DMS79 treated with DMSO at 0.1 percent for 48 hours (cell line): ENCODE measurements at regions not wholly inside any gene's neighbourhood (a gene's known extent, or its start where the extent isn't known, plus 50 kb on each side); places are given as distances from the start of the nearest gene placed in this dataset.

Source experiments
- DNase-seq: peaks from one replicate; lab custom pipeline; 2025; lab: John Stamatoyannopoulos, UW

DNA sequence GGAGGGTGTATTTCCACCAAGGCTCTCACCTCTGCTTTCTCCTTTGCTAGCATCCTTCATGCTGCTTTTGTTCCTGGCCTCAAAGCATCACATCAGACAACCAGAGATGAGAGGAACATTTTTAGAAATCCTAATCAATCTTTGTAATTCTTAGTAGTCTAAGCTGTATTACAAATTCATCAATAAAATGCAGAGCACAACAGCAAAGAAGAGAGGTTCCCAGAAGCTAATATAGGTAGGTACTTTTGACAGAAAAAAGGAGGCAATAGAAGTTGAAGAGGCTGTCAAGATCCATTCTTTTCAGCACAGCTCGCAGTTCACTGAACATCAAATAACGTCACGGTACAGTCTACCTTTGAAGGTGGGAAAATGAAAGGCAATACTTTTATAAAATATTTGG is 265.2 kb upstream of the SYT1 start:
- peak; percentile 6 for DNase-seq

DNA sequence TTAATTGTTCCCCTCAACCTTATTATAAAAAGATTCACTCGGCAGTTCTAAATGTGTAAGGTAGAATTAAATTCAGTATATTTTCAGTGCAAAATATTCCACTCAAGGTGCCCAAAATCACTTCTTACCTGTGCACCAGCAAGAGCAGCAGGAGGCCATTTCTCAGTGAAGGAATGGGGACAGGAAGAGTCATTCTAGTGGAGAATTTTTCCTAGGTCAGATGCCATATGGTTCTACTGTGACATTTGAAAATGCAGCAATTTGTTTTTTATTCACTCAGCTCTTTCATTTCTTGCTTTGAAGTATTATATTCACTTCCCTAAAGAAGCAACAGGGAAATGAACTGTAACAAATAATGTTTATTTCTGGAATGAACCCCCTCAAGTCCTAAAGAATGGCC is 264.0 kb upstream of the SYT1 start:
- DNase-seq, result no peak

DNA sequence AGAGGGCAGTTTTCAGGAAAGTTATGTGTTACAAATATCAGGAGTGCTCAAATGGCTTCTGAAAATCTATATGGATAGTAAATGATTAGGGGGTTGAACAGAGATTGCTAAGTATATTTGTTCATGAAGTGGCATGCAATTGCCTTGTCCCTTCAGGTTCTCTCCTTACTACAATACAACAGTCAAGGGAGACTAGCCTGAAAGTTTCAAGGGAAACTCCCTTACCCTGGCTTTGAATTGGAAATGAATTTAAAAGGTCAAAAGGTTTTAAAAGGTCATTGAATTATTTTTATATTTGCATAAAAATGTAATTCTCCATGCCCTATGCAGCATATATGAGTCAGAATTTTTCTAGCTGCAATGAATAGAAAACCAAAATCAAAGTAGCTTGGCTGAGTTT is 253.1 kb upstream of the SYT1 start:
- no peak for DNase-seq

DNA sequence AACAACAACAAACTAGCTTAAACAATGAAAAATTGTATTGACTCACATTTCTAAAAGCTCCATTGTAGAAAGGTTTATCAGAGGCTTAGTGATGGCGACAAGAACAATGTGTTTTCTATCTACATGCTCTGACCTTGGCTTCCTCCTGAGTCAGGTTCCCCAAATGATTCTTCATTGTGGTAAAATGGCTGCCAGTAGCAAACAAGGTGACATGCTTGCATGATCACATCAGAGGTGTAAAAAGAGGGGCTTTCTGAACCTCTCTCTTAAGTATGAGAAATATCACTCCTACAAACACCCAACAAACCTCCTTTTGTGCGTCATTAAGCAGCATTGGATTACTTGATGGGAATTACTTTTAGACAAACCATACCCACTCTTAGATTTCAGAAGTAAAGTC is 252.4 kb upstream of the SYT1 start:
- DNase-seq, result no peak

DNA sequence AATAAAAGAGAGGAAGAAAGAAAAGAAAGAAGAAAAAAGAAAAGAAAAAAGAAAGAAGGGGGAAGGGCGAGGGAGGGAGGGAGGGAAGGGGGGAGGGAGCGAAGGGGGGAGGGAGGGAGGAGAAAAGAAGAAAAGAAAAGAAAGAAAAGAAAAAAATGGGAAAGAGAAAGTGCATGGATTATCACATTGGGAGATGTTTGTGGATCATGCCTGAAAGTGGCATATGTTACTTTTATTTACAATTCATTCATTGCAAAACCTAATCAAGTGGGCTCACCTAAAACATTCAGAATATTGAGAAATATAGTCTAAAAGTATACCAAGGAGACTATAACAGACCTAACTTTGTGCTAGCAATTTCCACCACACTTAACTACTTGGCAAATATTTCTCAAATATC is 246.9 kb upstream of the SYT1 start:
- DNase-seq, result no peak

DNA sequence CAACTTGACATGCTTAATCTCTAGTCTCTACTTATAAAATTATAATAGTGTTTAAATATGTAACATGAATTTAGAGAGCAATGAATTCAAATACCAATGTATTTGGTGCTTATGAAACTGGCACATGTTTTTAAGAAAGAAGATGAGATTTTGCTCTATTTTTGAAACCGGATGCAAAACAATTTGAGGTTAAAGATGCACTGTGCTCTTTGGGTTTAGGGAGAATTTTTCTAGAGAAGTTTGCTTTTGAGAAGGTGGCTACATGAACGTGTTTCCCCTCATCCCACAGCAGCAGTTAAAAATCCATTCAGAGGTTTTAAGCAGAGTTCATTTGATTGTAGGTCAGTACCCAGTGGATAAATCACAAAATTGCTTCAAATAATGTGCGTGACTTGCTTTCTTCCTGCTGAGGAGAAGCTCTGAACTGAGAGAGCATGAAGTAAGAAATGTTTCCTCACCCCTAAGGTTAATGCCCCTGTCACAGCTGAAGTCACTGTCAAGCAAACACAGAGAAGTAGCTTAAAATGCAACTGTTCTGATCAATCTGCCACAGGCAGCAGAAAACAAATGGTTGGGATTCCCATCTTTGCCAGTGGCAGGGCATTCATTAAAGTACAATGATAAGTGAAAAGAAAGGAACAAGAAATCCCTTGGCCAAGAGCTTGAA is 241.9 kb upstream of the SYT1 start:
- DNase-seq, result no peak

DNA sequence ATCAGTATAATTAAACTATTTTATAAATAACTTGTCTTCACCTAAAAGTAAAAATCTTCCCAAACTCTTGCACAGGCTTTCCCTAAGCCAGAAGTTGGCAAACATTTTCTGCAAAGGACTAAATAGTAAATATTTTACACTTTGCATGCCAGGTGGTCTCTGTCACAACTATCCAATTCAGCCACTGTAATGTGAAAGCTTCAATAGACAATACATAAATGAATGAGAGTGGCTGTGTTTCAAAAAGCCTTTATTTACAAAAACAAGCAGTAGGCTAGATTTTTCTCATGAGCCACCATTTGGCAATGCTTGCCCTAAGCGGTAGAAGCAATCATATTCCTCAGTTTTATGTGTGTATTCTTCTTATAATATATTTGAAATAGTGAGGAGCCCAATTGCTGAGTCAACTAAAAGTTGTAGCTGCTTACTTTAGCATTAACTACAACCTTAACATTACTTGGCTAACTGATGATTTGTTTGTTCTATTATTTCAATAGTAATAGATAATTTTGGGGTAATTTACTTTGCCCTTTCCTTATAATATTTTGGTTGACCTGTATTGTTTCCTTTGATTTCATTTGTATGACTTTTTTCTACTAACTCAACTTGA is 236.0 kb upstream of the SYT1 start:
- no peak for DNase-seq

DNA sequence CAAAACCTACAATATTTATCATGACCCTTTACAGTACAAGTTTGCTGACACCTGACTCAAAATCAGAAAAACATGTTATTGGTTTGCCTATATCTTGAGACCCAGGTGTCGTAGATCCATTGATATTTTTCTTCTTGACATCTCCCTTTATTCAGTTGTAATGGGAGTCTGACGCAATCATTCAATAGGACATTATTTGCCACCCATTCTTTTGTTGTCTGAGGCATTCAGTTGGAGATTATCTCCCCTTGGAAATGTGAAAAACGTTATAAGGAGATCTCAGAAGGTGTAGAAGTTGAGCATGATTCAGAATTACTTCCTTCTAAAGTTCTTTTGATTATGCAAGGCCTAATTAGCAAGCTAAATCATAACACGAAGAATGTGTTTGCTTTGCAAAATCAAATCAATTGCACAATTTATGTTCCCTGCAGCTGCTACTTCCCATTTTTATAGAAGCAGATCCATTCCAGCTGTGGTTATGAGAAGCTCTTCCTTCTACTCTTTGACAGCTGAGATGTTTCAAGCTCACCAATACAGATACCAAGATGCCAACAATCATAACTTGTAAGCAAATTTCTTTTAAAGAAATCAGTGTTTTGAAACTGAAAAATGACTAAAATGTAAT is 228.2 kb upstream of the SYT1 start:
- no peak for DNase-seq

DNA sequence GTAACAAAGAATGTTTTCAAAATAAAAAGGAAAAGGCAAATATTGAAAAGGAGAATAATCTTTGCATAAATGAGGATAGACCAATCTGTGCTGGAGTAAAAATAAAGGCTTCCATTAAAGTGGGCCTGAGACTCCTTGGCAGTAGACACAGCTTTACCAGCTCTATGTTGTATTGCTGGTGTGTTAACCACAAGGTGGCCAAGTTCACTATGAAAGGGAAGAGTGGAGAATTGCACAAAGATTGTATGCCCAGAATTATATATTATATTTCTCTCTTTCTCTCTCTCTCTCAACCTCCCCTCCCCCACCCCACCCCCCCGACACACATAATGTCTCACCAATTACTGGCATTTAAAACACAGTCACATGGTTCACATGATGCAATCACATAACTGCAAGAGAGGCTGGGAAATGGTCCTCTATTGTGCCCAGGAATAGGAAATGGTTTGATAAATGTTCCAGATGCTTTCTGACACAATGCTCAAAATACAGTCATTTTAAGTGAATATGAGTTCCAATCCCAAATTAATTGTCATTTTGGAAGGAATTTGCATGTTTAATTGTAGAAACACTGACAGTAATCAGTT is 222.6 kb upstream of the SYT1 start:
- DNase-seq, result no peak

DNA sequence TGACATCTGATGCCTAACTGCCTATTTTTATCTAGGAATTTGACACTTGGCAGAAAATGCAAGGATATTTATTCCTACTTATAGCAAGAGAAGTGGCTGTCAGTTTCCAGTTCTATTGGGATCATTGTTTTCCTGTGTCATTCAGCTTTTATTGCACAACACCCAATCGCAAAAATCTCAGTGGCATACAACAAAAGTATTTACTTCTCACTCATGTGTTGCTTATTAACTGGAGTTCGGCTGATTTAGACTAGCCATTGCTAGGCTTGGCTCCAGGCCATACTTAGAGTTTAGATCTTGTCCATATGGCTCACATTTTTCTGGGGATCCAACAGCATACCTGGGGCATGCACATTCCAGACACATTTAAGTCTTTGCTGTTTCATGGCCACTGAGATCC is 218.6 kb upstream of the SYT1 start:
- no peak for DNase-seq

DNA sequence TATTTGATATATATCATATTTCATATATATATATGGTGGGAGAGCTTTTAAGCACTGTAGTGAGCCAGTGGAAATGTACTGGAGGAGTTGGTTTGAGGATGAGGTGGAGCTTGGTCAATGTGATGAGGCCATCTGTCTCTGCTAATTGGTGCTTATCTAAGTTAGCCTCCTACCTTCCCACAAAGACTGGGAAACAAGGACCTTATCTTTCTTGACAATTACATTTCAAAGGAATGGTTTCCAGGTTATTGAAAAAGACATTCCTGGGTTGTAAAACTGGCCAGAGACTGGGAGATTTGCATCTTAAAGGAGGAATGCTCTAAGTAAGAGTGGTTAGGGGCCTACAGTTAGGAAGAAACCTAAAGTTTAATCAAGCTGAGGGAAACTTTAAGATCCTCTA is 212.8 kb upstream of the SYT1 start:
- DNase-seq, result no peak

DNA sequence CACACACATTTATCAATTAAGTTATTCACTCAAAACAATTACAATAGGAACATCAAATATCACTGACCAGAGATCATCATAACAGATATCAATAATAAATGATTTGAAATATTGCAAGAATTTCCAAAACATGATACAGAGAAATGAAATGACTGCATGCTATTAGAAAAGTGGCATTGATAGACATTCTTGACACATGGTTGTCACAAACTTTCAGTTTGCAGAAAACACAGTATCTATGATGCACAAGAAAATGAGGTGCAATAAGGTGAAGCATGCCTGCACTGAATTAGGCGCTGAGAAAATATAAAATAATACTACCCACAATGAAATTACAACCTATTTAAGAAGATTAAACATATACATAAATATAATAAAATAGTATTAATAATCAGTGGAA is 198.0 kb upstream of the SYT1 start:
- no peak for DNase-seq

DNA sequence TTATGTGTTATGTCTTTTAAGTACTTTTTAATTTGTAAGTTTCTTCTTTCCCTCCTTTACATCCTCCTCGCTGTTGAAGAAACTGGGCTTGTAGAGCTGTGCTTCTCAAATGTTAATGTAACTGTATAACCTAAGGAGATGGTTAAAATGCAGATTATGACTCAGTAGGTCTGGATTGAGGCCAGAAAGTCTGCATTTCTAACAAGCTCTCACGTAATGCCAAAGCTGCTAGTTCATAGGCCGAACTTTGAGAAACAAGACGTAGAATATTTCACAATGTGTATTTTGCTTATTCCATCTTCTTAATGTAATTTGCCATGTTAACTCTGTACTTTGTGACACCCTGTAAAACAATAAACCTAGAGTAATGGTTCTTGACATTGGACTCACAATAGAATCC is 193.3 kb upstream of the SYT1 start:
- DNase-seq, result no peak

DNA sequence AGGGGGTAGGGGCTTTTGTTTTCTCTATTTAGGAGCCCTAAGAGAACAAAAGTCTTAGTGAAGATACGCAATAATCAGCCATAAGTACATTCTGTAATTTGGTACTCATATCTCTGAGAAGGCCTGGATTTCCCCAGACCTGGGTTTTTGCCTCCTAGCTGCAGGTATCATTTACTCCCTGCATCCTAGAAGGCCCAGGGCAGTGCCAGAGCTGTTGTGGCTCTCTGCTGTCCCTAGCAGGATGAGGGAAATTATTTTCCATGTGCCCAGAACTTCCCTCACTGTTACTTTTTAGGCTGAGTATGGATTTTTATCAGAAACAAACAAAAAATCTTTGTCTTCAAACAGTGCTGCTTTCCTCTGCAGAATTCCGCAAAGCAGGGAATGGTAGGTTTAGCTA is 192.5 kb upstream of the SYT1 start:
- DNase-seq, result no peak

DNA sequence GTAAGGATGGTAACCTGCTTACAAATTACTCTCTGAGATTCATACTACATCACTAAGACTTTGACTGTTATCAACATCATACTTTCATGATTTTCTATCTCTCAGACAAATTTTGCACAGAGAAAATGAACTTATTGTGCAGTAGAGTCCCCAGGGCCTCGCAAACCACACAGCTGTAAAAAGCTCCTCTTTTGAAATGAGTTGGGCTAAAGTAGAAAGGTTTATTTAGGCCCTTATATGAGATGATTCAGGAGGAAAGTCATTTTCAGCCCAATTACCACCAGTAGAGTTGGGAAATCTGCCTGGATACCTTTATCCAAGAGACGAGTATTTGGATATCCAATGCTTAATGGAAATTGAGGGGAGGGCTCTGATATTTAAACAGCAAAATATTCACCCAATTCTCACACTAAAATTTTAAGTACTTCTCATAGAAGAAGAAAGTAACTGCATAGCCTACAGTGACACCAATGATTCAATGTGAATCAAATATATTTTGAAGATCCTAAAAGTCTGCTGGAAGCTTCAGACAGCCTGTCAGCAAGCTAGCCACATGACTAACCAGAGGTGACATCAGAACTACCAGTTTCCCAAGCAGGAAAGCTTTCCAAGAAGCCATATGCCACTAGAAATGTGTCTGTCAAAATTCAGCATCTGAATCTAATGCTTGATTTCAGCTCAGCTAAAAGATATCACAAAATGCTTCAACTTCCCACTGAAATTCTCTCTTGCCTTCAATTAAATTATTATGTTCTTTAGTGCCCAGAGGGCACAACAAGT is 190.1 kb upstream of the SYT1 start:
- DNase-seq, result no peak

DNA sequence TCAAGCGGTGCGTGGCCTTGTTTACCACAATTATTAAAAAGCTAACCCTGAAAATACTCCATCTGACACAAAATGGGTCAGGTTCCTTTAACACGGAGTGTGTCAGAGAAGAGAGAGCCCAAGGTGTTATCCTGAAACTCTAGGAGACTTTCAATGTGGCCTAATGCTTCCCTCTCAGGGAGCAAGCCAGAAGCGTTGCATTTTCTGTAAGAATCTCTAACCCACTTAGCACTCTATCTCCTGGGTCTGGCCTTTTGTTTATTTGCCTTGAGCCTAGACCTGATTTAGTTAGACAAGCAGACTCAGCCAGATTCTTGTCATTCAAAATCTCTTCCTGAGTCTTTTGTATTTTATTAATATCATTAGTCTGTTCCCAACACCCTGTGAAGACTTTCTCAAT is 184.0 kb upstream of the SYT1 start:
- no peak for DNase-seq

DNA sequence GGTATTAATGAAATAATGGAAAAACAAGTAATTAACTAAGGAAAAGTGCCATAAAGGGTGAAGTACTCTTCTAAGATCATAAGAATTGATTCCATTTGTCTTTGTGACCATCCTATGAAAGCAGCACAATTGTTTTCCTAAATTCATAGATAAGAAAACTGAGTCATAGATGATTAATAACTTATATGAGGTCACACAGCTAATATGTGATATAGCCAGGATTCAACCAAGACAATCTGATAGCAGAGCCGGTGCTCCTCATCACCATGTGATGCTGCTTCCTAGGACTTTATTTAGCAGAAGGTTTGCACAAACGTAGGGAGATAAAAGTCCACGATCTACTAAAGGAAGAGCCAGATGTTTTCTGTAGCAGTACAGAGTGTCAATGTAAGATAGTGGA is 181.5 kb upstream of the SYT1 start:
- DNase-seq, result no peak

DNA sequence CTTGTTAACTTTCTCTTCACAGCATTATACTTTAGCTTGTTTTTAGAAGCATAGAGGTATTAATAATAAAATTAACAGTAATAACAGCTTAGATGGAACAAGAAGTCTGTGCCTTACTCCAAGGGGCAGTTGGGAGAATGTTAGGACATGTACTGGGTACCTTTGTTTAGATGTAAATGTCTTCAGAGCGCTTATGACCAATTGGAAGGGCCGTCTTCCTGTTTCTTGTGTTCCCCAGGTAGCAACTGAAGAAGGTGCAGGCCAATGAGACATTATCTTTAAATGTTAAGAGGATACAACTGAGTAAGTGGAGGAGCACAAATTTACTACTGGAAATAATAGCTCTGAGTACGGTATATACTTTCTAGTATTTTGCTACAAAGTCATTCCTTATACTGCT is 180.9 kb upstream of the SYT1 start:
- no peak for DNase-seq

DNA sequence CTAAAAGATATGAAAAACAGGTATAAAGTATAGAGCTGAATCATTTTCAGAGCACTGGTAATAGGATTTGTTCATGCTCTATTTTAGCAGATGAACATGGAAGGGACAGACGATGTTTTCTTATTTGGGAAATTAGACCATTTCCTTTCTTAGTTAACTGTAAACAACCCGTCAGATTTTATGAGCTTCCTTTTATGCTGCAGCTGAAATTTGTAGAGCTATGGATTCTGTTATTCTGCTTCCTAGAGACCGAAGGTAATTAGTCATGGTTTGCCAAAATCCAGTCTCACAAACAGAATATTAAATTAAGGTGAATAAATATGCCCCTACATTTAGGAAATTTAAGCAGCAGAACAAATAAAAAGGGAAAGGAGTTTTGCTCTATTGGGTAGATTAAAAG is 180.2 kb upstream of the SYT1 start:
- no peak for DNase-seq

DNA sequence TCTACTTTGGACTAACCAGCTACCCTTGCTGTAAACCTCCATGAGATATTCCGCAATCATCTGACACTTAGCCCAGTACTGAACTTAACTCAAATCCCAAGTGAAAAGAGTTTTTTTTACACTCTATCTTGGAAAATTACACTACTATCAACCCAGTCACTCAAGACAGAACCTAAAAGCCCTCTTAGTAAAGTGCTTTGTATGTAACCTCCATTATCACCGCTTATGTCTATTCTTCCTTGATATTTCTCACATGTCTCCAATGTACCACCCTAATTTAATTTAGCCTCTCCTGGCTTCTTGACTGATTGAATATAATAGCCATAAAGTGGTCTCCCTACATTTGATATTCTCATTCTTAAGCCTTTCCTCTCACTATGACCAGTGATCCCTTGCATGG is 168.8 kb upstream of the SYT1 start:
- no peak for DNase-seq

DNA sequence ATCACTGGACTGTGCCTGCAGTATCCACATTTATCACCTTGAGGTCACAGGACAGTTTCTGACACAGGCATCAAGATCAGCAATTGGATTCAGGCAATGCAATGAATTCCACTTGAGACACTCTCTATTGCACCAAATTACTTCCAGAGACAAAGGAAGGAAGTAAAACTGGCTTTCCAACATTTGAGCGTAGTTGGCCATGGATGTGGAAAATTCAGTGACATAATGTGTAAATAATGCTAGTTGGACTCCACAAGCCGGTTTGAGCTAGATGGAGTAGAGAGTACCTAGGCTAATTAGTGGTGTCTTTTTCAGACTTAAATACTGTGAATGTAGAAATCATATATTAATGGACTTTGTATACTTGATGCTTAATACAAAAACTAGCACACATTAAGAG is 168.3 kb upstream of the SYT1 start:
- no peak for DNase-seq

DNA sequence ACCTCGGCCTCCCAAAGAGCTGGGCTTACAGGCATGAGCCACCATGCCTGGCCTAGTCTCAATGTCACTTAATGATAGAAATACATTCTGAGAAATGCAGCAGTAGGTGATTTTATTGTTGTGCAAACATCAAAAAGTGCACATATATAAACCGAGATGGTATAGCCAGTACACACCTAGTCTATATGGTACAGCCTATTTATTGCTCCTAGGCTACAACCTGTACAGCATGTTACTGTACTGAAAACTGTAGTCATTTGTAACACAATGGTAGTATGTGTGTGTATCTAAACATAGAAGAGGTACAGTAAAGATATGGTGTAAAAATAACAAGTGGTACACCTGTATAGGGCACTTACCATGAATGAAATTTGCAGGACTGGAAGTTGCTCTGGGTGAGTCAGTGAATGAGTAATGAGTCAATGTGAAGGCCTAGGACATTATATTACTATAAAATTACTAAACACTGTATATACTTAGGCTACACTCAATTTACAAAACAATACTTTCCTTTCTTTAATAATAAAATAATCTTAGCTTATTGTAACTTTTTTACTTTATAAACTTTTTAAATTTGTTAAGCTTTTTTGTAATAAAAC is 166.7 kb upstream of the SYT1 start:
- DNase-seq, result no peak
